ENCODE measurements at regions not wholly inside any gene's neighbourhood (a gene's known extent, or its start where the extent isn't known, plus 50 kb on each side); places are given as distances from the start of the nearest gene placed in this dataset.

GRCh38 chr14:87169362-87169761 is 823.6 kb downstream of the GALC start:
- Mint-ChIP-seq H3K27ac (no peak overlapping the region), H3K27me3 (ENCODE audit: low read depth in 2 of 2) (no peaks in the 10 kb centered on the region), H3K4me1 (no peaks in the 10 kb centered on the region), H3K4me3 (no peak overlapping the region), H3K9me3 (peaks cover 19 to 22% of the 10 kb centered on the region in 2 donors), H3K36me3 (peaks cover 7% of the 10 kb centered on the region)
- WGBS (ENCODE audit: insufficient coverage): 83% methylated on average over 2 of the region's 2 CpGs
- no peak overlapping the region for H3K4me3 ChIP-seq (ENCODE audit: low read length)
- intact Hi-C loops (cut with micrococcal nuclease): no loop called here
- no peak overlapping the region for H3K27ac ChIP-seq (ENCODE audit: low read length)
- H3K4me1 ChIP-seq (ENCODE audit: control insufficient read depth, insufficient read depth, low read length): no peaks in the 10 kb centered on the region
- H3K36me3 ChIP-seq (ENCODE audit: control insufficient read depth, insufficient read depth, low read length): no peaks in the 10 kb centered on the region
- H3K9me3 ChIP-seq (ENCODE audit: control insufficient read depth, insufficient read depth, low read length): no peaks in the 10 kb centered on the region
- TF ChIP-seq CTCF (IDR thresholded peaks at IDR 0.05): no peak
- no peak for ATAC-seq
- no peak for DNase-seq
- H3K27me3 ChIP-seq (ENCODE audit: control insufficient read depth, insufficient read depth, low read length): no peaks in the 10 kb centered on the region

- no peak for TF ChIP-seq CTCF (IDR thresholded peaks at IDR 0.05)
- Histone ChIP-seq H3K27me3 (ENCODE audit: control insufficient read depth, insufficient read depth, low read length) (no peaks in the 10 kb centered on the region), H3K4me1 (ENCODE audit: control insufficient read depth, insufficient read depth, low read length) (no peaks in the 10 kb centered on the region), H3K36me3 (ENCODE audit: control insufficient read depth, insufficient read depth, low read length) (no peaks in the 10 kb centered on the region), H3K9me3 (ENCODE audit: control insufficient read depth, insufficient read depth, low read length) (peaks cover 2% of the 10 kb centered on the region), H3K27ac (ENCODE audit: low read length) (no peak overlapping the region), H3K4me3 (ENCODE audit: low read length) (no peak overlapping the region)
- intact Hi-C loops (cut with micrococcal nuclease): no loop called here
- H3K27ac Mint-ChIP-seq: no peak overlapping the region
- 80% methylated on average over 2 of the region's 4 CpGs for WGBS (ENCODE audit: insufficient coverage)
- no peaks in the 10 kb centered on the region for H3K4me1 Mint-ChIP-seq
- no peaks in the 10 kb centered on the region for H3K27me3 Mint-ChIP-seq (ENCODE audit: low read depth in 2 of 2)
- no peak for ATAC-seq
- DNase-seq: no peak
- no peak overlapping the region for H3K4me3 Mint-ChIP-seq
- peaks cover 24 to 28% of the 10 kb centered on the region in 2 donors for H3K9me3 Mint-ChIP-seq
- no peaks in the 10 kb centered on the region for H3K36me3 Mint-ChIP-seq
Observed at GRCh38 chr14:87161502-87161901, 831.5 kb downstream of the GALC start.

- intact Hi-C loops (cut with micrococcal nuclease): no loop called here
- Histone ChIP-seq H3K27ac (ENCODE audit: low read length) (no peak overlapping the region), H3K9me3 (ENCODE audit: control insufficient read depth, insufficient read depth, low read length) (peaks cover 2% of the 10 kb centered on the region), H3K4me3 (ENCODE audit: low read length) (no peak overlapping the region), H3K36me3 (ENCODE audit: control insufficient read depth, insufficient read depth, low read length) (no peaks in the 10 kb centered on the region), H3K27me3 (ENCODE audit: control insufficient read depth, insufficient read depth, low read length) (no peaks in the 10 kb centered on the region), H3K4me1 (ENCODE audit: control insufficient read depth, insufficient read depth, low read length) (no peaks in the 10 kb centered on the region)
- H3K4me1 Mint-ChIP-seq: no peaks in the 10 kb centered on the region
- no peaks in the 10 kb centered on the region for H3K27me3 Mint-ChIP-seq (ENCODE audit: low read depth in 2 of 2)
- DNase-seq (no peak), ATAC-seq (no peak)
- no peak overlapping the region for H3K4me3 Mint-ChIP-seq
- 39% methylated on average over 2 of the region's 2 CpGs for WGBS (ENCODE audit: insufficient coverage)
- H3K27ac Mint-ChIP-seq: no peak overlapping the region
- no peaks in the 10 kb centered on the region for H3K36me3 Mint-ChIP-seq
- no peak for TF ChIP-seq CTCF (IDR thresholded peaks at IDR 0.05)
- H3K9me3 Mint-ChIP-seq: peaks cover 24 to 28% of the 10 kb centered on the region in 2 donors
Observed at GRCh38 chr14:87160989-87161388, 832.0 kb downstream of the GALC start.

GRCh38 chr14:87158283-87158682 is 834.7 kb downstream of the GALC start:
- no peak overlapping the region for H3K4me3 ChIP-seq (ENCODE audit: low read length)
- no peak overlapping the region for H3K27ac Mint-ChIP-seq
- DNase-seq (no peak), ATAC-seq (no peak)
- H3K27me3 Mint-ChIP-seq (ENCODE audit: low read depth in 2 of 2): no peaks in the 10 kb centered on the region
- H3K4me3 Mint-ChIP-seq: no peak overlapping the region
- no peak for TF ChIP-seq CTCF (IDR thresholded peaks at IDR 0.05)
- H3K36me3 ChIP-seq (ENCODE audit: control insufficient read depth, insufficient read depth, low read length): no peaks in the 10 kb centered on the region
- no peaks in the 10 kb centered on the region for H3K36me3 Mint-ChIP-seq
- 77% methylated on average over 4 of the region's 5 CpGs for WGBS (ENCODE audit: insufficient coverage)
- no peak overlapping the region for H3K27ac ChIP-seq (ENCODE audit: low read length)
- intact Hi-C loops (cut with micrococcal nuclease): no loop called here
- no peaks in the 10 kb centered on the region for H3K4me1 ChIP-seq (ENCODE audit: control insufficient read depth, insufficient read depth, low read length)
- H3K4me1 Mint-ChIP-seq: no peaks in the 10 kb centered on the region
- H3K9me3 ChIP-seq (ENCODE audit: control insufficient read depth, insufficient read depth, low read length): peaks cover 2% of the 10 kb centered on the region
- peaks cover 13 to 21% of the 10 kb centered on the region in 2 donors for H3K9me3 Mint-ChIP-seq
- H3K27me3 ChIP-seq (ENCODE audit: control insufficient read depth, insufficient read depth, low read length): no peaks in the 10 kb centered on the region
